Lower leg skin (tissue), 3 donors: ENCODE measurements at regions not wholly inside any gene's neighbourhood (a gene's known extent, or its start where the extent isn't known, plus 50 kb on each side); places are given as distances from the start of the nearest gene placed in this dataset.

Experiments used
- POLR2A ChIP-seq, 2 donors: fragments of 450-650 bp; IDR thresholded peaks; one replicate each; pipeline ENCODE4 v1.6.1; 2016 to 2017; ENCODE audit warnings: antibody characterized with exemption in 2 of 2, mild to moderate bottlenecking in 1 of 2, moderate library complexity in 1 of 2
- TF ChIP-seq, protein P1 (sequence below), 3 donors: fragments of 450-650 bp; IDR thresholded peaks; one replicate each; pipeline ENCODE4 v1.5.1; 2016; ENCODE audit warnings: antibody characterized with exemption in 3 of 3, mild to moderate bottlenecking in 3 of 3, moderate library complexity in 2 of 3

DNA sequence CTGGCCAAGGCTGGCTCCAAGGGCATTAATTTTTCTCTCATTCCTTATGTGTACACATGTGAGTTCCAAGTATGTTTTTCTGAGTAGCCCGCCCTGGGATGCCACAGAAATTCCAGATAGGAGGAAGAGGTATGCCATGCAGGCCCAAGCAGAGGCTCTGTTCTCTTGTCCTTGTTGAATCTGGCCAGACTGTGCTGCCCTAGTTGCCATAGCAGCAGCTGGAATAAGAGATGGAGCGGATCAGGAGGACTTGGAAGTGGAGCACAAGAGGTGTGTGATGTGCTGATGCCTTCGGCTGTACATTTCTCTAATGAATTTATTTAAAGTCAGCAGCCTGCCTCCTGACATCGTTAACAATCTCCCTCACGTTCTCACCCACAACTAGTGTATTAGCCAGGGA, 235.6 kb upstream of the RPS23 start:
- TF ChIP-seq, protein P1, sequence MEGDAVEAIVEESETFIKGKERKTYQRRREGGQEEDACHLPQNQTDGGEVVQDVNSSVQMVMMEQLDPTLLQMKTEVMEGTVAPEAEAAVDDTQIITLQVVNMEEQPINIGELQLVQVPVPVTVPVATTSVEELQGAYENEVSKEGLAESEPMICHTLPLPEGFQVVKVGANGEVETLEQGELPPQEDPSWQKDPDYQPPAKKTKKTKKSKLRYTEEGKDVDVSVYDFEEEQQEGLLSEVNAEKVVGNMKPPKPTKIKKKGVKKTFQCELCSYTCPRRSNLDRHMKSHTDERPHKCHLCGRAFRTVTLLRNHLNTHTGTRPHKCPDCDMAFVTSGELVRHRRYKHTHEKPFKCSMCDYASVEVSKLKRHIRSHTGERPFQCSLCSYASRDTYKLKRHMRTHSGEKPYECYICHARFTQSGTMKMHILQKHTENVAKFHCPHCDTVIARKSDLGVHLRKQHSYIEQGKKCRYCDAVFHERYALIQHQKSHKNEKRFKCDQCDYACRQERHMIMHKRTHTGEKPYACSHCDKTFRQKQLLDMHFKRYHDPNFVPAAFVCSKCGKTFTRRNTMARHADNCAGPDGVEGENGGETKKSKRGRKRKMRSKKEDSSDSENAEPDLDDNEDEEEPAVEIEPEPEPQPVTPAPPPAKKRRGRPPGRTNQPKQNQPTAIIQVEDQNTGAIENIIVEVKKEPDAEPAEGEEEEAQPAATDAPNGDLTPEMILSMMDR (IDR thresholded peaks at IDR 0.05): no peak
- TF ChIP-seq POLR2A (IDR thresholded peaks at IDR 0.05): no peak
